Thyroid gland (tissue), 4 donors: ENCODE measurements at regions not wholly inside any gene's neighbourhood (a gene's known extent, or its start where the extent isn't known, plus 50 kb on each side); places are given as distances from the start of the nearest gene placed in this dataset.

Experiments used
- POLR2A ChIP-seq, 2 donors: fragments of 450-650 bp; IDR thresholded peaks; one replicate each; pipeline ENCODE4 v1.6.1; 2017; ENCODE audit warnings: antibody characterized with exemption in 2 of 2, mild to moderate bottlenecking in 2 of 2, moderate library complexity in 1 of 2
- TF ChIP-seq, protein P1 (sequence below), 6 experiments: fragments of 200-600 bp in 3 of 6; fragments of 450-650 bp in 3 of 6; sonication (generic) in 3 of 6; IDR thresholded peaks; one replicate each; pipeline ENCODE4 v1.5.1; 2016 to 2019; ENCODE audit warnings: antibody characterized with exemption in 6 of 6, mild to moderate bottlenecking in 2 of 6, inconsistent platforms in 1 of 6, moderate library complexity in 1 of 6

DNA sequence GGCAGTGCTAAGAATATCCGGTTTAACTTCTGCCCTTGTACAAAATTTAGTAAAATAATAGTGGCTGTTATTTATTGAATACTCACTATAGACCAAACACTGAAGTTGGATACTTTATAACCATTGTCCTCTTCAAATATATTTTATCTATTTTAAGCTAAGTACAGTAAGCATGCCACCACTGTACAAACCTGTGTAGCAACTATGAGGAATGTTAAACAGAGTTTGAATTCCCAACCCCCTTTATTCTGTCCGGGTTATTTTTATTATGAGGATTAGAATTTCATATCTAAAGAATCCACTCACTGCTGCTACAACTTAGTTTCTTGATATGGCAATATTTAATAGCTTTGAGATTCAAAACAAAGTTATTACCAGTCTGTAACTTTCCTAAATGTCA is 203.5 kb upstream of the RBMS3 start:
- TF ChIP-seq POLR2A (IDR thresholded peaks at IDR 0.05) = no peak
- TF ChIP-seq, protein P1, sequence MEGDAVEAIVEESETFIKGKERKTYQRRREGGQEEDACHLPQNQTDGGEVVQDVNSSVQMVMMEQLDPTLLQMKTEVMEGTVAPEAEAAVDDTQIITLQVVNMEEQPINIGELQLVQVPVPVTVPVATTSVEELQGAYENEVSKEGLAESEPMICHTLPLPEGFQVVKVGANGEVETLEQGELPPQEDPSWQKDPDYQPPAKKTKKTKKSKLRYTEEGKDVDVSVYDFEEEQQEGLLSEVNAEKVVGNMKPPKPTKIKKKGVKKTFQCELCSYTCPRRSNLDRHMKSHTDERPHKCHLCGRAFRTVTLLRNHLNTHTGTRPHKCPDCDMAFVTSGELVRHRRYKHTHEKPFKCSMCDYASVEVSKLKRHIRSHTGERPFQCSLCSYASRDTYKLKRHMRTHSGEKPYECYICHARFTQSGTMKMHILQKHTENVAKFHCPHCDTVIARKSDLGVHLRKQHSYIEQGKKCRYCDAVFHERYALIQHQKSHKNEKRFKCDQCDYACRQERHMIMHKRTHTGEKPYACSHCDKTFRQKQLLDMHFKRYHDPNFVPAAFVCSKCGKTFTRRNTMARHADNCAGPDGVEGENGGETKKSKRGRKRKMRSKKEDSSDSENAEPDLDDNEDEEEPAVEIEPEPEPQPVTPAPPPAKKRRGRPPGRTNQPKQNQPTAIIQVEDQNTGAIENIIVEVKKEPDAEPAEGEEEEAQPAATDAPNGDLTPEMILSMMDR (IDR thresholded peaks at IDR 0.05) = no peak
